CD4-positive, alpha-beta T cell (primary cell): ENCODE measurements at regions not wholly inside any gene's neighbourhood (a gene's known extent, or its start where the extent isn't known, plus 50 kb on each side); places are given as distances from the start of the nearest gene placed in this dataset.
A peak's percentile ranks its signal among the peaks of the same experiment; 100 is the strongest.

Source experiments
- ATAC-seq: fragments of 200-7000 bp; cut with Tn5 transposase; one replicate; pipeline ENCODE4 v1.10.0; 2022; ENCODE audit warnings: mild to moderate bottlenecking; ENCODE audit not compliant: poor library complexity
- CTCF ChIA-PET: fragments of 350-600 bp; sonication (Branson Sonifier 250); formaldehyde crosslinking; loops from one replicate; lab custom pipeline; 2021; ENCODE audit warnings: antibody characterized with exemption, inconsistent platforms; lab: Charles Lee
- POLR2A ChIA-PET: fragments of 350-600 bp; sonication (Branson Sonifier 250); formaldehyde crosslinking; loops from one replicate; lab custom pipeline; 2021; ENCODE audit warnings: antibody characterized with exemption, inconsistent platforms; lab: Charles Lee
- DNase-seq, 14 experiments: peaks; one replicate each; pipeline ENCODE4 v3.0.0-alpha.2; 2013 to 2020; ENCODE audit warnings: mixed read lengths in 2 of 14
- H3K27ac ChIP-seq, 2 donors: one replicate each; pipeline versions ENCODE4 v1.5.1 to v1.7.0; 2013; ENCODE audit warnings: low read length in 2 of 2, low read depth in 1 of 2, mild to moderate bottlenecking in 1 of 2
- H3K27me3 ChIP-seq, 2 experiments: 1 replicate in 1 of 2; 2 replicates in 1 of 2; pipeline versions ENCODE4 v1.6.1 to v1.7.0; 2013; ENCODE audit warnings: low read length in 2 of 2, control low read depth in 1 of 2, mild to moderate bottlenecking in 1 of 2, moderate library complexity in 1 of 2; ENCODE audit not compliant: insufficient read depth in 2 of 2, control insufficient read depth in 1 of 2
- H3K36me3 ChIP-seq: one replicate; pipeline ENCODE4 v1.6.1; 2013; ENCODE audit warnings: low read length, control low read depth; ENCODE audit not compliant: insufficient read depth
- H3K4me1 ChIP-seq: one replicate; pipeline ENCODE4 v1.6.1; 2013; ENCODE audit warnings: low read length, control low read depth; ENCODE audit not compliant: insufficient read depth
- H3K4me3 ChIP-seq: one replicate; pipeline ENCODE4 v1.5.1; 2013; ENCODE audit warnings: mild to moderate bottlenecking, low read length, moderate library complexity
- H3K9me3 ChIP-seq, 2 experiments: 1 replicate in 1 of 2; 2 replicates in 1 of 2; pipeline versions ENCODE4 v1.6.1 to v1.7.0; 2013; ENCODE audit warnings: low read length in 2 of 2, mild to moderate bottlenecking in 2 of 2, control low read depth in 1 of 2, moderate library complexity in 1 of 2; ENCODE audit not compliant: control insufficient read depth in 1 of 2, insufficient read depth in 1 of 2
- H3K27ac Mint-ChIP-seq: one replicate; pipeline ENCODE4 v1.8.0; 2020; ENCODE audit warnings: mixed read lengths
- H3K27me3 Mint-ChIP-seq: one replicate; pipeline ENCODE4 v1.8.0; 2021; ENCODE audit warnings: mixed read lengths
- H3K36me3 Mint-ChIP-seq: one replicate; pipeline ENCODE4 v1.8.0; 2021; ENCODE audit warnings: low read depth, mixed read lengths
- H3K4me1 Mint-ChIP-seq: one replicate; pipeline ENCODE4 v1.8.0; 2021; ENCODE audit warnings: low read depth, mixed read lengths
- H3K4me3 Mint-ChIP-seq: one replicate; pipeline ENCODE4 v1.8.0; 2020; ENCODE audit warnings: mild to moderate bottlenecking, mixed read lengths
- H3K9me3 Mint-ChIP-seq: one replicate; pipeline ENCODE4 v1.8.0; 2020; ENCODE audit warnings: mixed read lengths
- CTCF ChIP-seq: fragments of 200-600 bp; IDR thresholded peaks from one replicate; pipeline ENCODE4 v1.8.0; 2022; ENCODE audit warnings: antibody characterized with exemption, mild to moderate bottlenecking
- intact Hi-C, 2 experiments: fragments of 100-400 bp; cut with DNase I in 1 of 2; cut with micrococcal nuclease in 1 of 2; formaldehyde crosslinking; loops; one replicate each; pipeline versions ENCODE4 v1.15.1 to v1.9.0; 2023 to 2025; cut with DNase I, micrococcal nuclease

DNA sequence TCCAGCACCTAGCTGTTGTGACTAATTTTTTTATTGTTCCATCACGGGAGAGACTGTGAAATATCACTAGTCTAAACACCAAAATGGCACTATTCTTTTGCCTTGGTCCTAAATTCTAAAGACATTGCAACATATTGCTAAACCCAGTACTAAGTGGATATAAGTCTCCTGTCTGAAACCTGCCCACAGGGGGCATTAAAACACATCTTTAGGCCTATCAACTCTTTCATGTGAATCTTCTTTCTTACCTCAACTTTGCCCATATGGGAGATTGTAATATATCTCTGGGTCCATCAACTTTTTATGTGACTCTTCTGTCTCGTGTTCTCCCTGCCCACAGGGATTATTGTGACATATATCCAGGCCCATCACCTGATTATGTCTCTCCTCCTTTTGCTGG, 317.2 kb downstream of the RPS4Y2 start:
- no peak for TF ChIP-seq CTCF
- H3K36me3 Mint-ChIP-seq, result no peaks in the 10 kb centered on the region
- CTCF ChIA-PET, result no interaction called here
- peak in 4 of 14 experiments; percentile 11 to 42 (median 24) for DNase-seq
- Histone ChIP-seq H3K4me1 (no peaks in the 10 kb centered on the region), H3K27me3 (no peaks in the 10 kb centered on the region), H3K27ac (no peak overlapping the region), H3K9me3 (no peaks in the 10 kb centered on the region), H3K36me3 (no peaks in the 10 kb centered on the region), H3K4me3 (no peak overlapping the region)
- ATAC-seq, result peak; percentile 29
- POLR2A ChIA-PET, result no interaction called here
- H3K4me3 Mint-ChIP-seq, result no peak overlapping the region
- peaks cover 16% of the 10 kb centered on the region for H3K4me1 Mint-ChIP-seq
- H3K27ac Mint-ChIP-seq, result no peak overlapping the region
- intact Hi-C loops, result loop anchor here in 1 of 2 experiments (10.0 kb wide), 3 partner anchors 48 to 192 kb away; no protein-coding TSS in a partner anchor
- no peaks in the 10 kb centered on the region for H3K27me3 Mint-ChIP-seq
- H3K9me3 Mint-ChIP-seq, result no peaks in the 10 kb centered on the region

DNA sequence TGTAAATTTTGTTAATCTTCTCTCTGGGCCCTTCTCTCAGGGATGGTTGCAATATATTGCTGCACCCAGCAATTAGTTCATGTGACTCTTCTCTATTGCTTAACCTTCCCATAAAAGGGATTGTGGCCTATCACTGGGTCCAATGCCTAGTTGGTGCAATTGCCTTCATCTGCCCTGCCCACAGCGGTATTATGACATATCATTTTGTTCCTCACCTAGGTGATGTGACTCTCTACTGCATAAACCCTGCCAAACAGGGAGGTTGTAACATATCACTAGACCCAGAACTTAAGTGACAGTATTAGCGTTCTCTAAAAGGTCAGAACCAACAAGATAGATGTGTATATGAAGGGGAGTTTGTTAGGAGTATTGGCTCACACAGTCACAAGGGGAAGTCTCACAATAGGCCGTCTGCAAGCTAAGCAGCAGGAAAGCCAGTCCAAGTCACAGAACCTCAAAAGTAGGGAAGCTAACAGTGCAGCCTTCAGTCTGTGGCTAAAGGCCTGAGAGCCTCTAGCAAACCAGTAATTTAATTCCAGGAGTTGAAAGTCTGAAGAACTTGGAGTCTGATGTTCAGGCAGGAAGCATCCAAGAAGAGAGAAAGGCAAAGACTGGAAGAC, 317.8 kb downstream of the RPS4Y2 start:
- DNase-seq (peak in 2 of 14 experiments; percentile 2 to 4), ATAC-seq (no peak)
- Histone ChIP-seq H3K9me3 (no peaks in the 10 kb centered on the region), H3K36me3 (no peaks in the 10 kb centered on the region), H3K4me1 (no peaks in the 10 kb centered on the region), H3K4me3 (no peak overlapping the region), H3K27ac (no peak overlapping the region), H3K27me3 (no peaks in the 10 kb centered on the region)
- TF ChIP-seq CTCF, result no peak
- POLR2A ChIA-PET, result no interaction called here
- Mint-ChIP-seq H3K27ac (no peak overlapping the region), H3K27me3 (no peaks in the 10 kb centered on the region), H3K36me3 (no peaks in the 10 kb centered on the region), H3K9me3 (no peaks in the 10 kb centered on the region), H3K4me3 (no peak overlapping the region), H3K4me1 (peaks cover 16% of the 10 kb centered on the region)
- CTCF ChIA-PET, result no interaction called here
- intact Hi-C loops, result loop anchor here in 1 of 2 experiments (10.0 kb wide), 3 partner anchors 49 to 191 kb away; no protein-coding TSS in a partner anchor

GRCh38 chrY:21075658-21076057, 319.8 kb downstream of the RPS4Y2 start:
- no peak for TF ChIP-seq CTCF
- Mint-ChIP-seq H3K4me3 (no peak overlapping the region), H3K27ac (no peak overlapping the region), H3K4me1 (peaks cover 16% of the 10 kb centered on the region), H3K36me3 (no peaks in the 10 kb centered on the region), H3K27me3 (no peaks in the 10 kb centered on the region), H3K9me3 (no peaks in the 10 kb centered on the region)
- intact Hi-C loops, result loop anchor here in 1 of 2 experiments (10.0 kb wide), 3 partner anchors 51 to 189 kb away; no protein-coding TSS in a partner anchor
- H3K27me3 ChIP-seq, result no peaks in the 10 kb centered on the region
- no peaks in the 10 kb centered on the region for H3K9me3 ChIP-seq
- H3K4me3 ChIP-seq, result no peak overlapping the region
- ChIA-PET POLR2A (no interaction called here), CTCF (no interaction called here)
- DNase-seq, result no peak
- no peak overlapping the region for H3K27ac ChIP-seq
- no peak for ATAC-seq
- no peaks in the 10 kb centered on the region for H3K36me3 ChIP-seq
- H3K4me1 ChIP-seq, result no peaks in the 10 kb centered on the region
